Thyroid gland (tissue), 4 donors: ENCODE measurements at regions not wholly inside any gene's neighbourhood (a gene's known extent, or its start where the extent isn't known, plus 50 kb on each side); places are given as distances from the start of the nearest gene placed in this dataset.

Experiments
- CTCF ChIP-seq, 6 experiments: fragments of 200-600 bp in 3 of 6; fragments of 450-650 bp in 3 of 6; sonication (generic) in 3 of 6; IDR thresholded peaks; one replicate each; pipeline ENCODE4 v1.5.1; 2016 to 2019; ENCODE audit warnings: antibody characterized with exemption in 6 of 6, mild to moderate bottlenecking in 2 of 6, inconsistent platforms in 1 of 6, moderate library complexity in 1 of 6
- POLR2A ChIP-seq, 2 donors: fragments of 450-650 bp; IDR thresholded peaks; one replicate each; pipeline ENCODE4 v1.6.1; 2017; ENCODE audit warnings: antibody characterized with exemption in 2 of 2, mild to moderate bottlenecking in 2 of 2, moderate library complexity in 1 of 2

GRCh38 chr4:110705440-110705782 is 82.5 kb upstream of the PITX2 start:
- TF ChIP-seq CTCF (IDR thresholded peaks at IDR 0.05) (no peak), POLR2A (IDR thresholded peaks at IDR 0.05) (no peak)
